ENCODE measurements at regions not wholly inside any gene's neighbourhood (a gene's known extent, or its start where the extent isn't known, plus 50 kb on each side); places are given as distances from the start of the nearest gene placed in this dataset.

DNA sequence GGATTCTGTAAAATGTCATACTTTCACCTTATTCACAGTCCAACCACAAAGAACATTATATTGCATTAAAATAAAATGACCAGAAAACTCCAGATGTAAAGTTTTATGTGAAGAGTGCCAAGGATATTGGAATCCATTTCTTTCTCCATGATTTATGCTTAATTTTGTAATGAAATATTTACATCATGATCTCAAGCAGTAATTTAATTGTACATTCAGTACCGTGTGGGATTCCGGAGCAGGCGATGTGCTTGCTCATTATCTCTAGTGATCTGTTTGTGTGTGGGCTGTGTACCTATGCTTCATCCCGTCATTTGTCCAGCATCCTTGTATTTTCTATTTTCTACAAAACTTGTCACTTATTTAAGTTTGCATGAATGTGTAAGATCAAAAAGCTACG, 415.9 kb upstream of the SLC8A1 start:
- no peak for TF ChIP-seq TCF7 (IDR thresholded peaks at IDR 0.05; ENCODE audit: borderline replicate concordance)
- TF ChIP-seq, protein P1, sequence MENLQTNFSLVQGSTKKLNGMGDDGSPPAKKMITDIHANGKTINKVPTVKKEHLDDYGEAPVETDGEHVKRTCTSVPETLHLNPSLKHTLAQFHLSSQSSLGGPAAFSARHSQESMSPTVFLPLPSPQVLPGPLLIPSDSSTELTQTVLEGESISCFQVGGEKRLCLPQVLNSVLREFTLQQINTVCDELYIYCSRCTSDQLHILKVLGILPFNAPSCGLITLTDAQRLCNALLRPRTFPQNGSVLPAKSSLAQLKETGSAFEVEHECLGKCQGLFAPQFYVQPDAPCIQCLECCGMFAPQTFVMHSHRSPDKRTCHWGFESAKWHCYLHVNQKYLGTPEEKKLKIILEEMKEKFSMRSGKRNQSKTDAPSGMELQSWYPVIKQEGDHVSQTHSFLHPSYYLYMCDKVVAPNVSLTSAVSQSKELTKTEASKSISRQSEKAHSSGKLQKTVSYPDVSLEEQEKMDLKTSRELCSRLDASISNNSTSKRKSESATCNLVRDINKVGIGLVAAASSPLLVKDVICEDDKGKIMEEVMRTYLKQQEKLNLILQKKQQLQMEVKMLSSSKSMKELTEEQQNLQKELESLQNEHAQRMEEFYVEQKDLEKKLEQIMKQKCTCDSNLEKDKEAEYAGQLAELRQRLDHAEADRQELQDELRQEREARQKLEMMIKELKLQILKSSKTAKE (IDR thresholded peaks at IDR 0.05; ENCODE audit: low read depth, poor library complexity, severe bottlenecking) = no peak
- TF ChIP-seq POLR2AphosphoS5 (IDR thresholded peaks at IDR 0.05; ENCODE audit: low read length) = no peak
- TF ChIP-seq, protein P2, sequence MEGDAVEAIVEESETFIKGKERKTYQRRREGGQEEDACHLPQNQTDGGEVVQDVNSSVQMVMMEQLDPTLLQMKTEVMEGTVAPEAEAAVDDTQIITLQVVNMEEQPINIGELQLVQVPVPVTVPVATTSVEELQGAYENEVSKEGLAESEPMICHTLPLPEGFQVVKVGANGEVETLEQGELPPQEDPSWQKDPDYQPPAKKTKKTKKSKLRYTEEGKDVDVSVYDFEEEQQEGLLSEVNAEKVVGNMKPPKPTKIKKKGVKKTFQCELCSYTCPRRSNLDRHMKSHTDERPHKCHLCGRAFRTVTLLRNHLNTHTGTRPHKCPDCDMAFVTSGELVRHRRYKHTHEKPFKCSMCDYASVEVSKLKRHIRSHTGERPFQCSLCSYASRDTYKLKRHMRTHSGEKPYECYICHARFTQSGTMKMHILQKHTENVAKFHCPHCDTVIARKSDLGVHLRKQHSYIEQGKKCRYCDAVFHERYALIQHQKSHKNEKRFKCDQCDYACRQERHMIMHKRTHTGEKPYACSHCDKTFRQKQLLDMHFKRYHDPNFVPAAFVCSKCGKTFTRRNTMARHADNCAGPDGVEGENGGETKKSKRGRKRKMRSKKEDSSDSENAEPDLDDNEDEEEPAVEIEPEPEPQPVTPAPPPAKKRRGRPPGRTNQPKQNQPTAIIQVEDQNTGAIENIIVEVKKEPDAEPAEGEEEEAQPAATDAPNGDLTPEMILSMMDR (IDR thresholded peaks at IDR 0.05 in 2 of 3, conservative IDR thresholded peaks at IDR 0.05 in 1 of 3; ENCODE audit: control insufficient read depth in 2 of 3, extremely low read depth in 1 of 3, insufficient read depth in 1 of 3, low read depth in 3 of 3, low read length in 3 of 3) = no peak
- no peak for TF ChIP-seq CHD1 (IDR thresholded peaks at IDR 0.05; ENCODE audit: low read depth, low read length)
- no peak for TF ChIP-seq CREM (IDR thresholded peaks at IDR 0.05; ENCODE audit: low read depth)
- TF ChIP-seq, protein P3, sequence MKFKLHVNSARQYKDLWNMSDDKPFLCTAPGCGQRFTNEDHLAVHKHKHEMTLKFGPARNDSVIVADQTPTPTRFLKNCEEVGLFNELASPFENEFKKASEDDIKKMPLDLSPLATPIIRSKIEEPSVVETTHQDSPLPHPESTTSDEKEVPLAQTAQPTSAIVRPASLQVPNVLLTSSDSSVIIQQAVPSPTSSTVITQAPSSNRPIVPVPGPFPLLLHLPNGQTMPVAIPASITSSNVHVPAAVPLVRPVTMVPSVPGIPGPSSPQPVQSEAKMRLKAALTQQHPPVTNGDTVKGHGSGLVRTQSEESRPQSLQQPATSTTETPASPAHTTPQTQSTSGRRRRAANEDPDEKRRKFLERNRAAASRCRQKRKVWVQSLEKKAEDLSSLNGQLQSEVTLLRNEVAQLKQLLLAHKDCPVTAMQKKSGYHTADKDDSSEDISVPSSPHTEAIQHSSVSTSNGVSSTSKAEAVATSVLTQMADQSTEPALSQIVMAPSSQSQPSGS (IDR thresholded peaks at IDR 0.05; ENCODE audit: low read length) = no peak
- TF ChIP-seq ZNF384 (IDR thresholded peaks at IDR 0.05; ENCODE audit: borderline replicate concordance, low read depth, low read length) = no peak
- no peak for TF ChIP-seq SPI1 (IDR thresholded peaks at IDR 0.05; ENCODE audit: borderline replicate concordance, insufficient read depth, low read depth, low read length)
- no peak for TF ChIP-seq TAF1 (IDR thresholded peaks at IDR 0.05; ENCODE audit: borderline replicate concordance, low read depth, low read length)
- TF ChIP-seq, protein P4, sequence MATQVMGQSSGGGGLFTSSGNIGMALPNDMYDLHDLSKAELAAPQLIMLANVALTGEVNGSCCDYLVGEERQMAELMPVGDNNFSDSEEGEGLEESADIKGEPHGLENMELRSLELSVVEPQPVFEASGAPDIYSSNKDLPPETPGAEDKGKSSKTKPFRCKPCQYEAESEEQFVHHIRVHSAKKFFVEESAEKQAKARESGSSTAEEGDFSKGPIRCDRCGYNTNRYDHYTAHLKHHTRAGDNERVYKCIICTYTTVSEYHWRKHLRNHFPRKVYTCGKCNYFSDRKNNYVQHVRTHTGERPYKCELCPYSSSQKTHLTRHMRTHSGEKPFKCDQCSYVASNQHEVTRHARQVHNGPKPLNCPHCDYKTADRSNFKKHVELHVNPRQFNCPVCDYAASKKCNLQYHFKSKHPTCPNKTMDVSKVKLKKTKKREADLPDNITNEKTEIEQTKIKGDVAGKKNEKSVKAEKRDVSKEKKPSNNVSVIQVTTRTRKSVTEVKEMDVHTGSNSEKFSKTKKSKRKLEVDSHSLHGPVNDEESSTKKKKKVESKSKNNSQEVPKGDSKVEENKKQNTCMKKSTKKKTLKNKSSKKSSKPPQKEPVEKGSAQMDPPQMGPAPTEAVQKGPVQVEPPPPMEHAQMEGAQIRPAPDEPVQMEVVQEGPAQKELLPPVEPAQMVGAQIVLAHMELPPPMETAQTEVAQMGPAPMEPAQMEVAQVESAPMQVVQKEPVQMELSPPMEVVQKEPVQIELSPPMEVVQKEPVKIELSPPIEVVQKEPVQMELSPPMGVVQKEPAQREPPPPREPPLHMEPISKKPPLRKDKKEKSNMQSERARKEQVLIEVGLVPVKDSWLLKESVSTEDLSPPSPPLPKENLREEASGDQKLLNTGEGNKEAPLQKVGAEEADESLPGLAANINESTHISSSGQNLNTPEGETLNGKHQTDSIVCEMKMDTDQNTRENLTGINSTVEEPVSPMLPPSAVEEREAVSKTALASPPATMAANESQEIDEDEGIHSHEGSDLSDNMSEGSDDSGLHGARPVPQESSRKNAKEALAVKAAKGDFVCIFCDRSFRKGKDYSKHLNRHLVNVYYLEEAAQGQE (IDR thresholded peaks at IDR 0.05; ENCODE audit: low read depth, low read length) = no peak

Measured in GM12878 (cell line).